SJSA1 (cell line): ENCODE measurements at regions not wholly inside any gene's neighbourhood (a gene's known extent, or its start where the extent isn't known, plus 50 kb on each side); places are given as distances from the start of the nearest gene placed in this dataset.

Experiments used
- DNase-seq, 2 experiments: peaks; one replicate each; pipeline ENCODE4 v3.0.0-alpha.2; 2015 to 2020; ENCODE audit warnings: low spot score in 2 of 2, low read depth in 1 of 2
- H3K27ac ChIP-seq: fragments of 250-450 bp; sonication (Bioruptor Pico); 2 replicates; pipeline ENCODE4 v1.5.1; 2020; ENCODE audit warnings: mild to moderate bottlenecking, moderate library complexity
- H3K27me3 ChIP-seq: fragments of 250-450 bp; sonication (Bioruptor Pico); replicated peaks from 2 replicates; pipeline ENCODE4 v1.5.1; 2020; ENCODE audit warnings: mild to moderate bottlenecking, moderate library complexity
- H3K36me3 ChIP-seq: fragments of 250-450 bp; sonication (Bioruptor Pico); 2 replicates; pipeline ENCODE4 v1.5.1; 2020; ENCODE audit warnings: mild to moderate bottlenecking
- H3K4me1 ChIP-seq: fragments of 250-450 bp; sonication (Bioruptor Pico); replicated peaks from 2 replicates; pipeline ENCODE4 v1.6.1; 2021; ENCODE audit warnings: mild to moderate bottlenecking
- H3K4me3 ChIP-seq: fragments of 250-450 bp; sonication (Bioruptor Pico); 2 replicates; pipeline ENCODE4 v1.5.1; 2020; ENCODE audit warnings: mild to moderate bottlenecking
- H3K9me3 ChIP-seq: fragments of 250-450 bp; sonication (Bioruptor Pico); replicated peaks from 2 replicates; pipeline ENCODE4 v1.5.1; 2020; ENCODE audit warnings: mild to moderate bottlenecking

DNA sequence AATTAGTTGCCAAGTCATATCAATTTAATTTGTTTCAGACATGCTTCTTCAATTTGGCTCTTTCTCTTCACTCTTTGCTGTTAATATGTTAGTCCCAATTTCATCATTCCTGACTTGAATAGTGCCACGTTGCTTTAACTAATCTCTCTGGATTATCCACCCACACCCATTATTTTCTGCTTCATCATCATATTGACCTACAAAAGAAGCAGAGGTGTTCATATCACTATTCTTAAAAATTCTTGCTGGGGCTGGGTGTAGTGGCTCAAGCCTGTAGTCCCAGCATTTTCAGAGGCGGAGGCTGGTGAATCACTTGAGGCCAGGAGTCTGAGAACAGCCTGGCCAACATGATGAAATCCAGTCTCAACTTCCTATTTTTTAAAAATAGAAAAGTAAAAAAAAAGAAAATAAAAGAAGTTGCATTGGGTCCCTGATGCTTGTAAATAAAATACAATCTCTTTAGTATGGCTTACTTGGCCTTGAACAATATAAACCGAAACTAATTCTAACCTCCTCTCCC is 65.7 kb upstream of the KCNIP4 start:
- DNase-seq = no peak
- Histone ChIP-seq H3K27ac (no peak overlapping the region), H3K36me3 (no peaks in the 10 kb centered on the region), H3K4me3 (no peak overlapping the region), H3K9me3 (no peaks in the 10 kb centered on the region), H3K4me1 (no peaks in the 10 kb centered on the region), H3K27me3 (no peaks in the 10 kb centered on the region)

DNA sequence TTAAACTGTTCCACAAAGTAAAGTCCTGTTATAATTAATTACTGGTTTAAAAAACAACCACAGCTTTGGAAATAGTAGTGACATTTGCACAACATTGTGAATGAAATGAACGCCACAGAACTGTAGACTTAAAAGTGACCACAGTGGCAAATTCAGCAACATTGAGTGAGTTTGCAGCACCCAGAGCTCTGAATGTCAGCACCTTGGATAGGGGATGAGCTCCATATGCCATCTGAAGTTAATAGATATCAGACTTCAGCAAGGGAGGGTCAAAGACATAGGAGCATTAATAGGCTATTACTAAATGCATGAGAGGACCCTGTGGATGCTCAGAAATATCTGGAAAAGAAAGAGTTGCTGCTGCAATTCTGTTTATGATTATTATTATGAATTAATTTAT is 55.3 kb upstream of the KCNIP4 start:
- H3K9me3 ChIP-seq = no peaks in the 10 kb centered on the region
- H3K27me3 ChIP-seq = no peaks in the 10 kb centered on the region
- H3K27ac ChIP-seq = no peak overlapping the region
- no peaks in the 10 kb centered on the region for H3K4me1 ChIP-seq
- no peak overlapping the region for H3K4me3 ChIP-seq
- no peak for DNase-seq
- H3K36me3 ChIP-seq = no peaks in the 10 kb centered on the region
